ENCODE measurements at regions not wholly inside any gene's neighbourhood (a gene's known extent, or its start where the extent isn't known, plus 50 kb on each side); places are given as distances from the start of the nearest gene placed in this dataset.

GRCh38 chr13:62337109-62337880 is 921.6 kb upstream of the PCDH20 start:
- Histone ChIP-seq H3K9me3 (ENCODE audit: control insufficient read depth, insufficient read depth, low read length) (no peaks in the 10 kb centered on the region), H4K5ac (ENCODE audit: low read depth, low read length) (no peak overlapping the region), H2BK15ac (ENCODE audit: low read depth, low read length) (no peak overlapping the region), H4K8ac (ENCODE audit: low read depth in 2 of 2, low read length in 2 of 2) (no peak overlapping the region), H3K9me1 (ENCODE audit: insufficient read depth, low read length) (no peaks in the 10 kb centered on the region), H3K14ac (replicated peaks; ENCODE audit: low read depth, low read length) (no peak overlapping the region), H3K4ac (ENCODE audit: low read depth, low read length) (no peak overlapping the region), H2AK9ac (replicated peaks; ENCODE audit: low read depth, low read length, poor library complexity) (no peak overlapping the region), H4K20me1 (ENCODE audit: insufficient read depth, low read length) (no peaks in the 10 kb centered on the region), H3K27me3 (ENCODE audit: control insufficient read depth, insufficient read depth, low read length) (no peaks in the 10 kb centered on the region), H3K9ac (ENCODE audit: low read depth, low read length) (no peak overlapping the region), H3K23ac (ENCODE audit: low read depth, low read length) (no peak overlapping the region), H2AK5ac (ENCODE audit: low read depth, low read length) (no peak overlapping the region), H3K36me3 (ENCODE audit: control insufficient read depth, insufficient read depth, low read length) (no peaks in the 10 kb centered on the region), H2AFZ (replicated peaks; ENCODE audit: low read length, poor library complexity) (no peak overlapping the region), H2BK20ac (ENCODE audit: low read depth, low read length) (no peak overlapping the region), H3K79me1 (ENCODE audit: low read depth in 1 of 2, low read length in 2 of 2) (no peaks in the 10 kb centered on the region), H3K18ac (ENCODE audit: low read depth, low read length) (no peak overlapping the region), H3K27ac (ENCODE audit: insufficient read depth, low read length) (no peak overlapping the region), H3K4me1 (ENCODE audit: control insufficient read depth, insufficient read depth, low read length) (no peaks in the 10 kb centered on the region), H3K4me3 (ENCODE audit: insufficient read depth, low read depth, low read length) (no peak overlapping the region), H3K4me2 (ENCODE audit: low read depth, low read length) (no peak overlapping the region), H3K56ac (ENCODE audit: extremely low read depth, insufficient read depth, low read length) (no peak overlapping the region), H4K91ac (ENCODE audit: insufficient read depth, low read depth, low read length) (no peak overlapping the region), H2BK5ac (ENCODE audit: low read depth, low read length, poor library complexity, severe bottlenecking) (no peak overlapping the region), H2BK120ac (ENCODE audit: low read depth, low read length) (no peak overlapping the region)
- TF ChIP-seq RAD21 (IDR thresholded peaks at IDR 0.05; ENCODE audit: low read length) = no peak
- no peak for TF ChIP-seq BHLHE40 (IDR thresholded peaks at IDR 0.05; ENCODE audit: low read depth, low read length)
- TF ChIP-seq RFX5 (IDR thresholded peaks at IDR 0.05; ENCODE audit: low read depth, low read length) = no peak
- TF ChIP-seq NFE2L2 (IDR thresholded peaks at IDR 0.05; ENCODE audit: low read depth, low read length) = no peak
- TF ChIP-seq MAFK (IDR thresholded peaks at IDR 0.05; ENCODE audit: low read depth, low read length) = no peak
- TF ChIP-seq FOS (IDR thresholded peaks at IDR 0.05; ENCODE audit: low read depth, low read length) = no peak
- TF ChIP-seq CHD1 (IDR thresholded peaks at IDR 0.05; ENCODE audit: low read depth, low read length) = no peak
- no peak for TF ChIP-seq RCOR1 (IDR thresholded peaks at IDR 0.05; ENCODE audit: insufficient replicate concordance, low read length)
- no peak for TF ChIP-seq CEBPB (IDR thresholded peaks at IDR 0.05; ENCODE audit: low read depth, low read length)
- TF ChIP-seq POLR2A (IDR thresholded peaks at IDR 0.05; ENCODE audit: low read depth, low read length) = no peak
- no peak for TF ChIP-seq CTCF (conservative IDR thresholded peaks at IDR 0.05; ENCODE audit: low read depth, low read length)
- intact Hi-C loops (cut with micrococcal nuclease) = no loop called here
- dilution Hi-C loops (cut with HindIII; ENCODE audit: low sequenced_read_pairs, unreplicated experiment) = no loop called here
- DNase-seq = no peak
- peak; percentile 35; the same call in 1 of the 2 replicates for ATAC-seq (ENCODE audit: low read depth)
- ChIA-PET POLR2A (ENCODE audit: unreplicated experiment) (no interaction called here), CTCF (interaction anchor here (0.7 kb wide), 1 partner anchor 145 kb away, joined by 5 read pairs; no protein-coding TSS in a partner anchor)
- BruUV-seq (replicated peaks) = no TSS peak
- in situ Hi-C loops (cut with MboI; ENCODE audit: low sequenced_read_pairs) = no loop called here
- WGBS, 2 experiments (ENCODE audit: extremely low coverage in 2 of 2, insufficient read length in 1 of 2) = no CpG with 5 or more reads among the region's 2 CpGs
